HG03460 (cell line): ENCODE measurements at regions not wholly inside any gene's neighbourhood (a gene's known extent, or its start where the extent isn't known, plus 50 kb on each side); places are given as distances from the start of the nearest gene placed in this dataset.
"Not testable (repeated sequence)": the region's sequence is repeated elsewhere in the genome, so short reads cannot be mapped to it uniquely, and the experiment has no call there.

Source experiments
- ATAC-seq: cut with Tn5 transposase; IDR thresholded peaks from one replicate; pipeline ENCODE4 v1.9.1; 2021; ENCODE audit not compliant: unreplicated experiment

GRCh38 chr6:67686225-67686624, 948.9 kb upstream of the ADGRB3 start:
- not testable (repeated sequence) for ATAC-seq

GRCh38 chr6:67683960-67684359, 951.1 kb upstream of the ADGRB3 start:
- ATAC-seq, result no peak

- no peak for ATAC-seq
Measured at GRCh38 chr6:67680297-67680932, 954.7 kb upstream of the ADGRB3 start.

- ATAC-seq, result no peak
Measured at GRCh38 chr6:67679566-67680296, 955.4 kb upstream of the ADGRB3 start.

- ATAC-seq, result no peak
Measured at GRCh38 chr6:67676892-67677291, 958.2 kb upstream of the ADGRB3 start.

- no peak for ATAC-seq
Measured at GRCh38 chr6:67667637-67668422, 967.3 kb upstream of the ADGRB3 start.

GRCh38 chr6:67666177-67666964, 968.7 kb upstream of the ADGRB3 start:
- no peak for ATAC-seq

- ATAC-seq, result no peak
Measured at GRCh38 chr6:67664942-67665341, 970.1 kb upstream of the ADGRB3 start.

- ATAC-seq, result no peak
Measured at GRCh38 chr6:67663105-67663895, 971.8 kb upstream of the ADGRB3 start.

- ATAC-seq, result no peak
Measured at GRCh38 chr6:67653561-67653960, 981.5 kb upstream of the ADGRB3 start.

- no peak for ATAC-seq
Measured at GRCh38 chr6:67646550-67646949, 988.5 kb upstream of the ADGRB3 start.

- no peak for ATAC-seq
Measured at GRCh38 chr6:67643281-67643680, 991.8 kb upstream of the ADGRB3 start.

- no peak for ATAC-seq
Measured at GRCh38 chr6:67642582-67642981, 992.5 kb upstream of the ADGRB3 start.

GRCh38 chr6:67640484-67640883, 994.6 kb upstream of the ADGRB3 start:
- no peak for ATAC-seq

- no peak for ATAC-seq
Measured at GRCh38 chr6:67639161-67639560, 995.9 kb upstream of the ADGRB3 start.

- ATAC-seq, result no peak
Measured at GRCh38 chr6:67634199-67634598, 1000.9 kb upstream of the ADGRB3 start.

- ATAC-seq, result no peak
Measured at GRCh38 chr6:67633058-67633457, 1002.0 kb upstream of the ADGRB3 start.

- ATAC-seq, result no peak
Measured at GRCh38 chr6:67630146-67630545, 1004.9 kb upstream of the ADGRB3 start.

- no peak for ATAC-seq
Measured at GRCh38 chr6:67629258-67629657, 1005.8 kb upstream of the ADGRB3 start.

GRCh38 chr6:67615796-67616195, 1019.3 kb upstream of the ADGRB3 start:
- ATAC-seq, result no peak
